Testis (tissue), 2 donors: ENCODE measurements at regions not wholly inside any gene's neighbourhood (a gene's known extent, or its start where the extent isn't known, plus 50 kb on each side); places are given as distances from the start of the nearest gene placed in this dataset.

Source experiments
- DNase-seq: peaks from one replicate; pipeline ENCODE4 v3.0.0-alpha.2; 2019
- H3K27ac ChIP-seq, 2 donors: fragments of 200-600 bp; sonication (generic); one replicate each; pipeline ENCODE4 v1.5.1; 2019
- H3K27me3 ChIP-seq: fragments of 200-600 bp; sonication (generic); one replicate; pipeline ENCODE4 v1.5.1; 2019
- H3K36me3 ChIP-seq: fragments of 200-600 bp; sonication (generic); one replicate; pipeline ENCODE4 v1.5.1; 2017; ENCODE audit warnings: low read depth; ENCODE audit errors: missing control alignments
- H3K4me1 ChIP-seq: fragments of 200-600 bp; sonication (generic); one replicate; pipeline ENCODE4 v1.5.1; 2019
- H3K4me3 ChIP-seq, 2 donors: fragments of 200-600 bp; sonication (generic); one replicate each; pipeline ENCODE4 v1.5.1; 2017 to 2019
- H3K9me3 ChIP-seq: fragments of 200-600 bp; sonication (generic); one replicate; pipeline ENCODE4 v1.5.1; 2017
- CTCF ChIP-seq, 3 experiments: fragments of 450-650 bp in 2 of 3; fragments of 200-600 bp in 1 of 3; sonication (generic) in 1 of 3; IDR thresholded peaks; one replicate each; pipeline ENCODE4 v1.5.1; 2016 to 2019; ENCODE audit warnings: antibody characterized with exemption in 3 of 3, mild to moderate bottlenecking in 2 of 3, moderate library complexity in 1 of 3
- POLR2A ChIP-seq: fragments of 450-650 bp; IDR thresholded peaks from one replicate; pipeline ENCODE4 v1.6.1; 2017; ENCODE audit warnings: antibody characterized with exemption, mild to moderate bottlenecking, moderate library complexity
- WGBS, 2 donors: methylation state at CpG; one replicate each; pipeline ENCODE4 v1.1.5; 2018; 5-methylcytosine and 5-hydroxymethylcytosine counted together
- intact Hi-C: fragments of 100-400 bp; cut with DNase I; formaldehyde crosslinking; loops from one replicate; pipeline ENCODE4 v1.15.1; 2023; ENCODE audit warnings: low total_unique reads

DNA sequence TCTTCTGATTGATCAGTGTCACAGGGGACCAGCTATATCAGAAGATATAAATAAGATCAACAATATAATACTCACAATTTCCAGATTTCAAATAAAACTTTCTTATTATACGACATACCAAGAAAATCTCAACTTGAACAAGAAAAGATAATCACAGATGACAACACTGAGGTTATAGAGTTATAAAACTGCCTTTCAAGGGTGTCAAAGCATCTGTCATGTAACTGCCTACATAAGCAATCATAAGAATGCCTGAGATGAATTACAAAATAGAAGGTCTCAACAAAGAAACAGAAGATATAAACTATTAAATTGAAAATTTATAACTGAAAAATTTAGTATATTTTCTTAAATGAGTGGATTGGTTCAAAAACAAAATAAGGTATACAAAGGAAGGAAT, 659.2 kb downstream of the SLC16A7 start:
- no peak for TF ChIP-seq CTCF (IDR thresholded peaks at IDR 0.05)
- no peak for TF ChIP-seq POLR2A
- no peak for DNase-seq
- H3K4me3 ChIP-seq, result no peak overlapping the region
- intact Hi-C loops, result no loop called here
- H3K27ac ChIP-seq, result no peak overlapping the region
- H3K9me3 ChIP-seq, result no peaks in the 10 kb centered on the region
- H3K27me3 ChIP-seq, result no peaks in the 10 kb centered on the region
- 91 to 98% methylated on average over 1 of the region's 1 CpG for WGBS, 2 donors
- H3K36me3 ChIP-seq, result no peaks in the 10 kb centered on the region
- no peaks in the 10 kb centered on the region for H3K4me1 ChIP-seq

GRCh38 chr12:60257063-60257462, 661.2 kb downstream of the SLC16A7 start:
- H3K27ac ChIP-seq, result no peak overlapping the region
- intact Hi-C loops, result no loop called here
- no peak overlapping the region for H3K4me3 ChIP-seq
- H3K36me3 ChIP-seq, result no peaks in the 10 kb centered on the region
- TF ChIP-seq POLR2A (no peak), CTCF (IDR thresholded peaks at IDR 0.05) (no peak)
- no peaks in the 10 kb centered on the region for H3K27me3 ChIP-seq
- DNase-seq, result no peak
- H3K4me1 ChIP-seq, result no peaks in the 10 kb centered on the region
- WGBS, 2 donors, result 44 to 52% methylated on average over 1 of the region's 1 CpG
- H3K9me3 ChIP-seq, result no peaks in the 10 kb centered on the region

GRCh38 chr12:60259225-60259624, 663.4 kb downstream of the SLC16A7 start:
- Histone ChIP-seq H3K27me3 (no peaks in the 10 kb centered on the region), H3K4me3 (no peak overlapping the region), H3K4me1 (no peaks in the 10 kb centered on the region), H3K27ac (no peak overlapping the region), H3K36me3 (no peaks in the 10 kb centered on the region), H3K9me3 (no peaks in the 10 kb centered on the region)
- no peak for TF ChIP-seq CTCF (IDR thresholded peaks at IDR 0.05)
- no peak for DNase-seq
- intact Hi-C loops, result no loop called here
- 82 to 89% methylated on average over 3 of the region's 3 CpGs for WGBS, 2 donors

- TF ChIP-seq CTCF (IDR thresholded peaks at IDR 0.05), result no peak
- Histone ChIP-seq H3K36me3 (no peaks in the 10 kb centered on the region), H3K27ac (no peak overlapping the region), H3K9me3 (no peaks in the 10 kb centered on the region), H3K4me1 (no peaks in the 10 kb centered on the region), H3K27me3 (no peaks in the 10 kb centered on the region), H3K4me3 (no peak overlapping the region)
- intact Hi-C loops, result no loop called here
- 61 to 71% methylated on average over 4 of the region's 4 CpGs for whole genome bisulfite sequencing, 2 donors
- no peak for DNase-seq
Observed at GRCh38 chr12:60262378-60262777, 666.5 kb downstream of the SLC16A7 start.

- Histone ChIP-seq H3K36me3 (no peaks in the 10 kb centered on the region), H3K27ac (no peak overlapping the region), H3K27me3 (no peaks in the 10 kb centered on the region), H3K4me1 (no peaks in the 10 kb centered on the region), H3K9me3 (no peaks in the 10 kb centered on the region), H3K4me3 (no peak overlapping the region)
- no peak for TF ChIP-seq CTCF (IDR thresholded peaks at IDR 0.05)
- no peak for TF ChIP-seq POLR2A
- DNase-seq, result no peak
- intact Hi-C loops, result no loop called here
Observed at GRCh38 chr12:60263161-60263560, 667.3 kb downstream of the SLC16A7 start.
